GM12873 (cell line): ENCODE measurements at regions not wholly inside any gene's neighbourhood (a gene's known extent, or its start where the extent isn't known, plus 50 kb on each side); places are given as distances from the start of the nearest gene placed in this dataset.

Source experiments
- CTCF ChIP-seq: IDR thresholded peaks from 2 replicates; pipeline ENCODE4 v1.5.1; 2012; ENCODE audit warnings: low read depth, mild to moderate bottlenecking, moderate library complexity, low read length, control low read depth; ENCODE audit not compliant: insufficient read depth; ENCODE audit errors: missing control alignments

DNA sequence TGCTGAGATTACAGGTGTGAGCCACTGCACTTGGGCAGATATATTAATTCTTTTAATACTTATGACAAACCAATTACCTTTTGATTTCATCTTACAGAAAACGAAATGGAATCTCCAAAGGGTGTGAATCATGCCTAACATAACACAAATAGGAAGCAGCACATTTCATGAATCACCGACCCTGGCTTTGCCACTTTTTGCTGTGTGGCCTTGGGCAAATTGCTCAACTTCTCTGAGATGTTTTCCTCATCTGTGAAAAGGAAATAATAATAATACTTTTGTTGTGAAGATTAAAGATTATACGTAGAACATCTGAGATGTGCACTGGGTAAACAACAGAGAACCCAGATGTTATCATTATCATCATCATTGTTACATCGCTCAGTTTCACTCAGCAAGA lies 50.7 kb upstream of the FREM1 start:
- TF ChIP-seq CTCF, result no peak
